Esophagus muscularis mucosa (tissue), 4 donors: ENCODE measurements at regions not wholly inside any gene's neighbourhood (a gene's known extent, or its start where the extent isn't known, plus 50 kb on each side); places are given as distances from the start of the nearest gene placed in this dataset.

ENCODE experiments used
- DNase-seq: peaks from one replicate; pipeline ENCODE4 v3.0.0-alpha.2; 2017; ENCODE audit errors: extremely low spot score
- H3K27ac ChIP-seq, 4 donors: fragments of 200-600 bp; sonication (generic); replicated peaks in 1 of 4; 1 replicate in 3 of 4; 2 replicates in 1 of 4; pipeline ENCODE4 v1.5.1; 2016 to 2019; ENCODE audit warnings: mild to moderate bottlenecking in 1 of 4
- H3K27me3 ChIP-seq, 4 donors: fragments of 200-600 bp; sonication (generic); one replicate each; pipeline versions ENCODE4 v1.5.1 to v1.6.0; 2016 to 2019
- H3K36me3 ChIP-seq, 4 donors: fragments of 200-600 bp; sonication (generic); one replicate each; pipeline ENCODE4 v1.5.1; 2016 to 2019
- H3K4me1 ChIP-seq, 4 donors: fragments of 200-600 bp; sonication (generic); one replicate each; pipeline ENCODE4 v1.5.1; 2016 to 2019
- H3K4me3 ChIP-seq, 4 donors: fragments of 200-600 bp; sonication (generic); 1 replicate in 2 of 4; 2 replicates in 2 of 4; pipeline ENCODE4 v1.5.1; 2016 to 2019; ENCODE audit warnings: mild to moderate bottlenecking in 4 of 4, moderate library complexity in 1 of 4
- H3K9me3 ChIP-seq, 4 donors: fragments of 200-600 bp; sonication (generic); 1 replicate in 3 of 4; 2 replicates in 1 of 4; pipeline ENCODE4 v1.5.1; 2016 to 2019
- EP300 ChIP-seq: sonication (generic); formaldehyde crosslinking; IDR thresholded peaks from one replicate; pipeline ENCODE4 v1.6.1; 2017; ENCODE audit warnings: antibody characterized with exemption
- POLR2A ChIP-seq: fragments of 450-650 bp; IDR thresholded peaks from one replicate; pipeline ENCODE4 v1.6.1; 2017; ENCODE audit warnings: antibody characterized with exemption, moderate library complexity, mild to moderate bottlenecking, low read depth
- POLR2AphosphoS5 ChIP-seq, 2 donors: sonication (generic); formaldehyde crosslinking; IDR thresholded peaks; one replicate each; pipeline ENCODE4 v1.6.1; 2017; ENCODE audit warnings: antibody characterized with exemption in 2 of 2
- WGBS: methylation state at CpG from one replicate; pipeline ENCODE4 v1.1.5; 2018; 5-methylcytosine and 5-hydroxymethylcytosine counted together
- intact Hi-C: fragments of 100-400 bp; cut with DNase I; formaldehyde crosslinking; loops from one replicate; pipeline ENCODE4 v1.15.1; 2023
- TF ChIP-seq, protein P1 (sequence below), 3 experiments: fragments of 200-600 bp in 2 of 3; fragments of 450-650 bp in 1 of 3; sonication (generic) in 2 of 3; IDR thresholded peaks; one replicate each; pipeline ENCODE4 v1.5.1; 2017 to 2019; ENCODE audit warnings: antibody characterized with exemption in 3 of 3, mild to moderate bottlenecking in 2 of 3, moderate library complexity in 1 of 3

GRCh38 chr2:34162231-34162630, 563.1 kb upstream of the FAM98A start:
- Histone ChIP-seq H3K27ac (no peak overlapping the region), H3K36me3 (no peaks in the 10 kb centered on the region), H3K9me3 (no peaks in the 10 kb centered on the region), H3K4me1 (peaks cover 0 to 14% (median 11%) of the 10 kb centered on the region in 4 donors), H3K27me3 (no peaks in the 10 kb centered on the region), H3K4me3 (no peak overlapping the region)
- TF ChIP-seq POLR2AphosphoS5 (IDR thresholded peaks at IDR 0.05): no peak
- no peak for TF ChIP-seq POLR2A
- TF ChIP-seq, protein P1, sequence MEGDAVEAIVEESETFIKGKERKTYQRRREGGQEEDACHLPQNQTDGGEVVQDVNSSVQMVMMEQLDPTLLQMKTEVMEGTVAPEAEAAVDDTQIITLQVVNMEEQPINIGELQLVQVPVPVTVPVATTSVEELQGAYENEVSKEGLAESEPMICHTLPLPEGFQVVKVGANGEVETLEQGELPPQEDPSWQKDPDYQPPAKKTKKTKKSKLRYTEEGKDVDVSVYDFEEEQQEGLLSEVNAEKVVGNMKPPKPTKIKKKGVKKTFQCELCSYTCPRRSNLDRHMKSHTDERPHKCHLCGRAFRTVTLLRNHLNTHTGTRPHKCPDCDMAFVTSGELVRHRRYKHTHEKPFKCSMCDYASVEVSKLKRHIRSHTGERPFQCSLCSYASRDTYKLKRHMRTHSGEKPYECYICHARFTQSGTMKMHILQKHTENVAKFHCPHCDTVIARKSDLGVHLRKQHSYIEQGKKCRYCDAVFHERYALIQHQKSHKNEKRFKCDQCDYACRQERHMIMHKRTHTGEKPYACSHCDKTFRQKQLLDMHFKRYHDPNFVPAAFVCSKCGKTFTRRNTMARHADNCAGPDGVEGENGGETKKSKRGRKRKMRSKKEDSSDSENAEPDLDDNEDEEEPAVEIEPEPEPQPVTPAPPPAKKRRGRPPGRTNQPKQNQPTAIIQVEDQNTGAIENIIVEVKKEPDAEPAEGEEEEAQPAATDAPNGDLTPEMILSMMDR (IDR thresholded peaks at IDR 0.05): no peak
- TF ChIP-seq EP300: no peak
- intact Hi-C loops: no loop called here
- 93% methylated on average over 3 of the region's 4 CpGs for WGBS
- DNase-seq: no peak

DNA sequence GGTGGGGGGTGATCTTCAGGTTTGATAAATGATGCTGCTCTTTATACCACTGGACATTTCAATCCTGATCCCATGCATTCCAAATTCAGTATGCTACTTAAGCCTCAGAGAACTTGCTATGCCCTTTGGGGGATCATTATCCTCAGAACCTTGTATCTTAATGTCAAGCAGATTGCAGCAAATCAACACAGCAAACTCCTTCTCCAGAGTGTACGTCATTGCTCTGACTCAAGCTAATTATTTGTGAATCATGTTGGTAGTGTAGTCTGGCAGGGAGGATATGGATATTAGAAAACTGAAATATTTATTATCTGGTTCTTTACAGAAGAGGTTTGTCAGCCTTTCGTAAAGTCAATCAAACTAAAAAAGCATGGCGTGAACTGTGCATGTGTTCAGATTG, 562.5 kb upstream of the FAM98A start:
- H3K4me3 ChIP-seq: no peak overlapping the region
- no peaks in the 10 kb centered on the region for H3K27me3 ChIP-seq
- no peaks in the 10 kb centered on the region for H3K36me3 ChIP-seq
- no peak overlapping the region for H3K27ac ChIP-seq
- TF ChIP-seq, protein P1 (IDR thresholded peaks at IDR 0.05): no peak
- no peak for TF ChIP-seq POLR2A
- no peak for TF ChIP-seq POLR2AphosphoS5 (IDR thresholded peaks at IDR 0.05)
- TF ChIP-seq EP300: no peak
- intact Hi-C loops: no loop called here
- H3K9me3 ChIP-seq: no peaks in the 10 kb centered on the region
- 65% methylated on average over 3 of the region's 3 CpGs for WGBS
- H3K4me1 ChIP-seq: peaks cover 0 to 18% (median 13%) of the 10 kb centered on the region in 4 donors
- no peak for DNase-seq

- Histone ChIP-seq H3K4me1 (peaks cover 0 to 19% (median 16%) of the 10 kb centered on the region in 4 donors), H3K4me3 (no peak overlapping the region), H3K27me3 (no peaks in the 10 kb centered on the region), H3K9me3 (no peaks in the 10 kb centered on the region), H3K27ac (no peak overlapping the region), H3K36me3 (no peaks in the 10 kb centered on the region)
- intact Hi-C loops: no loop called here
- DNase-seq: no peak
- WGBS: 91% methylated on average over 2 of the region's 2 CpGs
- TF ChIP-seq, protein P1 (IDR thresholded peaks at IDR 0.05): no peak
- TF ChIP-seq POLR2AphosphoS5 (IDR thresholded peaks at IDR 0.05) (no peak), EP300 (no peak), POLR2A (no peak)
These were observed 560.8 kb upstream of the FAM98A start for GRCh38 chr2:34159901-34160300.

DNA sequence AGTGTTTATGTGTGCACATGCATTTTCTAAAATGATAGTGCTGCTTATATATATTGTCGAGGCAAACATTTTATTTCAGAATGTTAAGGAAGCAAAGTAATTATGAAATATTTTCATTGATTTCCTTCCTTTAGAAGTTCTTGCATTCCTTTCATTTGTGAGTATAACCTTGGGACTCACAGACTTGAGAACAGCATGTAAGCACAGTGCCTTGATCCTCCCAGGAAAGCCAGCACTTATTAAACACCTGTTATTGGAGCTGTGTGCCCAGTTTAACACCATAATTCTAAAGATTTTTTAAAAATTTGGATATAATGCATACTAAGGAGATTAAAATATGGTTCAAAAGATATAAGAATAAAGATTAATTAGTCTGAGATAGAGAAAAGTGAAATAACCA, 554.4 kb upstream of the FAM98A start:
- intact Hi-C loops: no loop called here
- 83% methylated on average over 1 of the region's 1 CpG for WGBS
- Histone ChIP-seq H3K27me3 (no peaks in the 10 kb centered on the region), H3K4me3 (no peak overlapping the region), H3K9me3 (no peaks in the 10 kb centered on the region), H3K4me1 (peaks cover 0 to 19% (median 15%) of the 10 kb centered on the region in 4 donors), H3K27ac (no peak overlapping the region), H3K36me3 (no peaks in the 10 kb centered on the region)
- TF ChIP-seq, protein P1 (IDR thresholded peaks at IDR 0.05): no peak
- TF ChIP-seq POLR2AphosphoS5 (IDR thresholded peaks at IDR 0.05): no peak
- no peak for TF ChIP-seq EP300
- TF ChIP-seq POLR2A: no peak
- DNase-seq: no peak

DNA sequence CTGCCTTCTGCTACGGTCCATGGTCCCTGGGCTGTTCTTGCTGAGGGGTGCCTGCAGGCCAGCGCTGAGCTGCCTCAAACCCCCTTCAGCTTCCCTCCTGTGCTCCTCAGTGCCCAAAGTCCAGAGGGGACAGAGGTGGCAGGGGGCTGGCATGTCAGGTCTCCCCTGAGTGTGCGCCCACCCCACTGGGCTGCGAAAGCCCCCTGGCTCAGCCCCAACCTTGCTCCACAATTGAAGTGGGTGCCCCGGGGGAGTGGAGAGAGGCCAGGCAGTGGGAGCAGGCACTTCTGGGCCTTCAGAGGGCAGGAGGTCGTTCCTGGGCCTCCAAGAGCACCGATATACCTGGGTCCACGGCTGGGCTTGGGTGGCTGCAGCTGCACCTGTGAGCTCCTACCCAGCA, 548.7 kb upstream of the FAM98A start:
- DNase-seq: no peak
- Histone ChIP-seq H3K4me1 (no peaks in the 10 kb centered on the region), H3K27ac (no peak overlapping the region), H3K9me3 (peaks cover 0 to 3% (median under 1%) of the 10 kb centered on the region in 4 donors), H3K4me3 (no peak overlapping the region), H3K27me3 (no peaks in the 10 kb centered on the region), H3K36me3 (no peaks in the 10 kb centered on the region)
- 97% methylated on average over 5 of the region's 8 CpGs for WGBS
- TF ChIP-seq, protein P1 (IDR thresholded peaks at IDR 0.05): no peak
- TF ChIP-seq EP300: no peak
- TF ChIP-seq POLR2A: no peak
- no peak for TF ChIP-seq POLR2AphosphoS5 (IDR thresholded peaks at IDR 0.05)
- intact Hi-C loops: no loop called here
